Retinal pigment epithelial cell (primary cell): ENCODE measurements at regions not wholly inside any gene's neighbourhood (a gene's known extent, or its start where the extent isn't known, plus 50 kb on each side); places are given as distances from the start of the nearest gene placed in this dataset.

Experiments used
- DNase-seq: peaks from one replicate; pipeline ENCODE4 v3.0.0-alpha.2; 2010; ENCODE audit warnings: low read depth
- H3K4me3 ChIP-seq: 2 replicates; pipeline ENCODE4 v1.5.1; 2011; ENCODE audit warnings: mild to moderate bottlenecking, low read length, control low read depth, moderate library complexity
- TF ChIP-seq, protein P1 (sequence below): conservative IDR thresholded peaks from 2 replicates; pipeline ENCODE4 v1.5.1; 2011; ENCODE audit warnings: low read depth, low read length, control low read depth, inconsistent platforms

DNA sequence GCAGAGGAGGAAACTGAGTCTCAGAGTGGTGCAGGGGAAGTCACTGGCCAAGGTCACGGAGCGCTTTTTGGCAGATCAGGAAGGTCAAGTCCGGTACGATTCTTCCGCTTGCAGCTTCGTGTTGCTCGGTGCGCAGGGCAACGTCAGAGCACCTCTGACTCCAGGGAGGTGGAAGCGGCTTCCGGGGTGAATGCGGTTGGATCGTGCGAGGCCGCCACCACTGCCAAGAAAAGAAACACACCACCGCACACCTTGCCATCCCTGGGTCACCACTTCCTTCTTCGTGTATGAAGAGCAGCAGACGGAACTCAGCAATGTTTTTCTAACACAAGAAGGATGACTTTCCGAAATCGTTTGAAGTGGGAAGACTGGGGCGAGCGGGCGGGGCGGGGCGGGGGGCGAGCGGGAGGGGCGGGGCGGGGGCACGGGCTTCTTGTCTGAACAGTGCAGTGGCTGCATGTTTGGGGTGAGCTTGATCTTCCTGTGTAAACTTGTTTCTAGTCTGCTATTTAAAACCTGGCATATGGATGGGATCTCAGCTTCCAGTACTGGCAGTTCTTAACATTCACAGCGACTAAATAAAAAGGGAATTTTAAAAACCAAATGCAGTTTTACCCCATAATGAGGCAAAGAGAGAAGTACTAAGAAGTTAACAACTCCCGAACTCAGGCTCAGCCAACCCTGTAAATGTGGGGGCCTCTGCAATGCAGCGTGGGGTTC is 300.0 kb downstream of the RRAGC start:
- DNase-seq: no peak
- TF ChIP-seq, protein P1, sequence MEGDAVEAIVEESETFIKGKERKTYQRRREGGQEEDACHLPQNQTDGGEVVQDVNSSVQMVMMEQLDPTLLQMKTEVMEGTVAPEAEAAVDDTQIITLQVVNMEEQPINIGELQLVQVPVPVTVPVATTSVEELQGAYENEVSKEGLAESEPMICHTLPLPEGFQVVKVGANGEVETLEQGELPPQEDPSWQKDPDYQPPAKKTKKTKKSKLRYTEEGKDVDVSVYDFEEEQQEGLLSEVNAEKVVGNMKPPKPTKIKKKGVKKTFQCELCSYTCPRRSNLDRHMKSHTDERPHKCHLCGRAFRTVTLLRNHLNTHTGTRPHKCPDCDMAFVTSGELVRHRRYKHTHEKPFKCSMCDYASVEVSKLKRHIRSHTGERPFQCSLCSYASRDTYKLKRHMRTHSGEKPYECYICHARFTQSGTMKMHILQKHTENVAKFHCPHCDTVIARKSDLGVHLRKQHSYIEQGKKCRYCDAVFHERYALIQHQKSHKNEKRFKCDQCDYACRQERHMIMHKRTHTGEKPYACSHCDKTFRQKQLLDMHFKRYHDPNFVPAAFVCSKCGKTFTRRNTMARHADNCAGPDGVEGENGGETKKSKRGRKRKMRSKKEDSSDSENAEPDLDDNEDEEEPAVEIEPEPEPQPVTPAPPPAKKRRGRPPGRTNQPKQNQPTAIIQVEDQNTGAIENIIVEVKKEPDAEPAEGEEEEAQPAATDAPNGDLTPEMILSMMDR: no peak
- H3K4me3 ChIP-seq: no peak overlapping the region

GRCh38 chr1:38558500-38559445 is 300.8 kb downstream of the RRAGC start:
- TF ChIP-seq, protein P1: no peak
- H3K4me3 ChIP-seq: no peak overlapping the region
- no peak for DNase-seq

- no peak overlapping the region for H3K4me3 ChIP-seq
- DNase-seq: no peak
These were observed 301.5 kb downstream of the RRAGC start for GRCh38 chr1:38558055-38558454.

DNA sequence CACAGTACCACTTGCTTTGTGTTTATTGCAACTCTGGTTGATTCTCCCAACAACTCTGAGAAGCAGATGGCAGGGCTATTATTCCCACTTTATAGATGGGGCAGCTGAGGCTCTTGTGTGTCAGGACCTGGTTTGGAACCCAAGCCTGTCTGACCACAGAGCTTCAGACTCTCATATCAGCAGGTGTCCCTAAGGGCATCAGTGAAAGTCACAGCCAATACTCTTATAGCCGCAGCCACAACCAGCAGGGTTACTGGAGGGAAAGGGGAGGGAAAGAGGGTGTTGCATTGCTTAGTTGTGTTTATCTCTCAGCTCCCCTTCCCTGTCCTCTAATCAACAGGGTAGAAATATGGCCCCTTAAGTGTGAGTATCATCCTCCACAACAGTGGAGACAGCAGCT is 304.0 kb downstream of the RRAGC start:
- H3K4me3 ChIP-seq: no peak overlapping the region
- TF ChIP-seq, protein P1: no peak
- DNase-seq: no peak

More at GRCh38 chr1:38558055-38558454, 301.5 kb downstream of the RRAGC start:
- TF ChIP-seq, protein P1: no peak

DNA sequence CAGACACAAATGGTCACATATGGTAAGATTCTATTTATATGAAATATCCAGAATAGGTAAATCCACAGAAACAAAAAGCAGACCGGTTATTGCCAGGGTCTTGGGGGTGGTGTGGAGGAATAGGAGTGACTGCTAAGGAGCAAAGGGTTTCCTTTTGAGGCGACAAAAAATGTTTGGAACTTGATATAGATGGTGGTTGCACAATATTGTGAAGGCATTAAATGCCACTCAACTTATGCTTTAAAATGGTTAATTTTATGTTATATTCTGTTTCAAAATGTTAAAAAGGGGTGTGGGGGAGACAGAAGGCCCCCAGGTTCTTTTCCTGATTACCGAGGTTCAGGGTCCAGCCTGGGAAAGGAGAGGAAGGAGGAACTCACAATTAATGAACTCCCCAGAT is 304.4 kb downstream of the RRAGC start:
- DNase-seq: no peak
- TF ChIP-seq, protein P1: no peak
- no peak overlapping the region for H3K4me3 ChIP-seq

GRCh38 chr1:38551318-38552307 is 308.0 kb downstream of the RRAGC start:
- TF ChIP-seq, protein P1: no peak
- no peak overlapping the region for H3K4me3 ChIP-seq
- DNase-seq: no peak
